Panc1 (cell line): ENCODE measurements at regions not wholly inside any gene's neighbourhood (a gene's known extent, or its start where the extent isn't known, plus 50 kb on each side); places are given as distances from the start of the nearest gene placed in this dataset.

Source experiments
- ATAC-seq: fragments of 200-7000 bp; cut with Tn5 transposase; 2 replicates; pipeline ENCODE4 v1.9.1; 2020; ENCODE audit warnings: mild to moderate bottlenecking, moderate library complexity
- BruUV-seq: library from RNA; stranded (reverse); fragments of 400-500 nt; replicated peaks from 2 replicates; lab custom pipeline; 2021; lab: Mats Ljungman, UMichigan
- CTCF ChIA-PET: fragments of 300-600 bp; sonication (Branson Sonifier 250); formaldehyde crosslinking; loops from one replicate; lab custom pipeline; 2022; ENCODE audit warnings: antibody characterized with exemption; lab: Charles Lee
- POLR2A ChIA-PET: fragments of 300-600 bp; sonication (Branson Sonifier 250); formaldehyde crosslinking; loops from one replicate; lab custom pipeline; 2022; ENCODE audit warnings: antibody characterized with exemption; lab: Charles Lee
- DNase-seq: peaks from one replicate; pipeline ENCODE4 v3.0.0-alpha.2; 2010; ENCODE audit warnings: low read depth, low spot score
- H3K27ac ChIP-seq: 2 replicates; pipeline ENCODE4 v1.5.1; 2011; ENCODE audit warnings: mild to moderate bottlenecking, low read length, inconsistent platforms
- H3K27me3 ChIP-seq: fragments of 200-500 bp; sonication (Bioruptor generic); 2 replicates; pipeline ENCODE4 v1.6.0; 2014; ENCODE audit warnings: low read length, inconsistent platforms; ENCODE audit not compliant: control insufficient read depth, insufficient read depth
- H3K36me3 ChIP-seq: fragments of 200-500 bp; sonication (Bioruptor generic); 2 replicates; pipeline ENCODE4 v1.5.1; 2014; ENCODE audit warnings: inconsistent platforms, mild to moderate bottlenecking, low read length, moderate library complexity; ENCODE audit not compliant: control insufficient read depth, insufficient read depth
- H3K4me1 ChIP-seq: 2 replicates; pipeline ENCODE4 v1.5.1; 2011; ENCODE audit warnings: inconsistent platforms, mild to moderate bottlenecking, low read length, moderate library complexity; ENCODE audit not compliant: control insufficient read depth, insufficient read depth
- H3K4me3 ChIP-seq, 2 experiments: 2 replicates each; pipeline ENCODE4 v1.5.1; 2011 to 2012; ENCODE audit warnings: low read depth in 2 of 2, low read length in 2 of 2, mild to moderate bottlenecking in 2 of 2, inconsistent platforms in 1 of 2, moderate library complexity in 1 of 2
- H3K9me3 ChIP-seq: fragments of 200-500 bp; sonication (Bioruptor generic); 2 replicates; pipeline ENCODE4 v1.5.1; 2014; ENCODE audit warnings: low read depth, mild to moderate bottlenecking, inconsistent platforms, low read length, moderate library complexity; ENCODE audit not compliant: control insufficient read depth, insufficient read depth
- POLR2AphosphoS5 ChIP-seq: IDR thresholded peaks from 2 replicates; pipeline ENCODE4 v1.6.1; 2012; ENCODE audit warnings: mild to moderate bottlenecking, low read depth, low read length, moderate library complexity
- SIN3A ChIP-seq: IDR thresholded peaks from 2 replicates; pipeline ENCODE4 v1.6.1; 2012; ENCODE audit warnings: low read depth, mild to moderate bottlenecking, low read length, moderate library complexity, borderline replicate concordance; ENCODE audit not compliant: insufficient read depth
- TCF7L2 ChIP-seq: IDR thresholded peaks from 2 replicates; pipeline ENCODE4 v1.6.1; 2011; ENCODE audit warnings: mild to moderate bottlenecking, low read depth, low read length, inconsistent platforms
- in situ Hi-C: cut with HindIII; loops from 2 replicates; pipeline ENCODE4 v1.10.0; 2016; ENCODE audit warnings: low sequenced_read_pairs, low pct_unique_long_range_greater_than_20kb
- intact Hi-C: fragments of 100-400 bp; cut with micrococcal nuclease; formaldehyde crosslinking; loops from one replicate; pipeline ENCODE4 v1.10.0; 2022; ENCODE audit not compliant: unreplicated experiment
- TF ChIP-seq, protein P1 (sequence below): fragments of 450-650 bp; IDR thresholded peaks from 2 replicates; pipeline ENCODE4 v1.5.1; 2017; ENCODE audit warnings: mild to moderate bottlenecking
- TF ChIP-seq, protein P2 (sequence below), 2 experiments: IDR thresholded peaks; 2 replicates each; pipeline ENCODE4 v1.6.1; 2011 to 2012; ENCODE audit warnings: low read depth in 2 of 2, control low read depth in 1 of 2, low read length in 1 of 2, mild to moderate bottlenecking in 1 of 2, moderate library complexity in 1 of 2; ENCODE audit not compliant: insufficient read depth in 1 of 2

DNA sequence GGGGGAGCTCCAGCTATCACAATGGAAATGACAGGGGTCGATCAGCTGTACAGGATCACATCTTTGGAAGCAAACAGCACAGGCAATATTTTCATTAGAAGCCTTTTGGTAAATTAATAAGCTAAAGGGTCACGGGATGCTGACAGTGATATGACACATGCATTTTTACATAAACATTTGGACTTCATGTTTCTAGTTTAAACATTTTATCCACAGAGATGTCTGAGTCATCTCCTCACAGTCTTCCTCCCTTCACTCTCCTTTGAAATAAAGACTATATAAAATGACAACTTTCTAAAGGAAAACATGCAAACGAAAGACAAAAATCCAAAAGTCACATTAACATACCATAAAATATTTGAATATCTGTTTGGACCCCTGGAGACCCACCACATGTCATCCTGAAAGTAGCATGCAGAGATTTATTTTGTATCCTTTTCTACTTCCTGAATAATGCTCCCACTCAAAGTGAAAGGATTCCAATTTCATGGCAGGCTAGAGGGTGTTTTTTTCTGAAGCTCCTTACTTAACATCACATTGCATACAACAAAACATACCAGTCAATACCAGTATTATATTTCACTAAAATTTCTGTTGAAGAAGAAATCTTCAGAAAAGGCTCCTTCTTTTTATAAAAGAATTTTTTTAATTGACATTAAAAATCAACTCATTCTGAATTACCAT, 200.1 kb upstream of the PPARGC1A start:
- no peaks in the 10 kb centered on the region for H3K4me1 ChIP-seq

DNA sequence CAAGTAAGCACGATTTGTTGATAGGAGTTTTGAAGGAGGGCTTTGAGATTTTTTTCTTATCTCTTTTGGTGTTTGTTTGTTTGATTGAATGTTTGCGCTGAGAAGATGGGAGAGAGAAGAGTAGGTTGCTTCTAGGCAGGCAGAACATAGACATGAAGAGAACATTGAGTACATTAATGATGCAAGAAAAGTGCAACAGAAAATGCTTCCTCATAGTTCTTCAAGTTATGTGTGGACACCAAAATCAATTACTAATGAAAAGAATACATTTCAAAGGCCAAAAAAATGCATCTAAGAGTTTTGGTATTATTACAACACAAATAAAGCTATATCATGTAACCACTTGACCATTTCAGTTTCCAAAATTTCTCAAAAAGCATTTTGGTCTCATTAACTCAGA, 191.0 kb upstream of the PPARGC1A start:
- no peak for DNase-seq
- POLR2A ChIA-PET, result no interaction called here
- no peaks in the 10 kb centered on the region for H3K4me1 ChIP-seq
- in situ Hi-C loops (no loop called here), intact Hi-C loops (no loop called here)
- TF ChIP-seq, protein P1, sequence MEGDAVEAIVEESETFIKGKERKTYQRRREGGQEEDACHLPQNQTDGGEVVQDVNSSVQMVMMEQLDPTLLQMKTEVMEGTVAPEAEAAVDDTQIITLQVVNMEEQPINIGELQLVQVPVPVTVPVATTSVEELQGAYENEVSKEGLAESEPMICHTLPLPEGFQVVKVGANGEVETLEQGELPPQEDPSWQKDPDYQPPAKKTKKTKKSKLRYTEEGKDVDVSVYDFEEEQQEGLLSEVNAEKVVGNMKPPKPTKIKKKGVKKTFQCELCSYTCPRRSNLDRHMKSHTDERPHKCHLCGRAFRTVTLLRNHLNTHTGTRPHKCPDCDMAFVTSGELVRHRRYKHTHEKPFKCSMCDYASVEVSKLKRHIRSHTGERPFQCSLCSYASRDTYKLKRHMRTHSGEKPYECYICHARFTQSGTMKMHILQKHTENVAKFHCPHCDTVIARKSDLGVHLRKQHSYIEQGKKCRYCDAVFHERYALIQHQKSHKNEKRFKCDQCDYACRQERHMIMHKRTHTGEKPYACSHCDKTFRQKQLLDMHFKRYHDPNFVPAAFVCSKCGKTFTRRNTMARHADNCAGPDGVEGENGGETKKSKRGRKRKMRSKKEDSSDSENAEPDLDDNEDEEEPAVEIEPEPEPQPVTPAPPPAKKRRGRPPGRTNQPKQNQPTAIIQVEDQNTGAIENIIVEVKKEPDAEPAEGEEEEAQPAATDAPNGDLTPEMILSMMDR, result no peak
- TF ChIP-seq, protein P2, sequence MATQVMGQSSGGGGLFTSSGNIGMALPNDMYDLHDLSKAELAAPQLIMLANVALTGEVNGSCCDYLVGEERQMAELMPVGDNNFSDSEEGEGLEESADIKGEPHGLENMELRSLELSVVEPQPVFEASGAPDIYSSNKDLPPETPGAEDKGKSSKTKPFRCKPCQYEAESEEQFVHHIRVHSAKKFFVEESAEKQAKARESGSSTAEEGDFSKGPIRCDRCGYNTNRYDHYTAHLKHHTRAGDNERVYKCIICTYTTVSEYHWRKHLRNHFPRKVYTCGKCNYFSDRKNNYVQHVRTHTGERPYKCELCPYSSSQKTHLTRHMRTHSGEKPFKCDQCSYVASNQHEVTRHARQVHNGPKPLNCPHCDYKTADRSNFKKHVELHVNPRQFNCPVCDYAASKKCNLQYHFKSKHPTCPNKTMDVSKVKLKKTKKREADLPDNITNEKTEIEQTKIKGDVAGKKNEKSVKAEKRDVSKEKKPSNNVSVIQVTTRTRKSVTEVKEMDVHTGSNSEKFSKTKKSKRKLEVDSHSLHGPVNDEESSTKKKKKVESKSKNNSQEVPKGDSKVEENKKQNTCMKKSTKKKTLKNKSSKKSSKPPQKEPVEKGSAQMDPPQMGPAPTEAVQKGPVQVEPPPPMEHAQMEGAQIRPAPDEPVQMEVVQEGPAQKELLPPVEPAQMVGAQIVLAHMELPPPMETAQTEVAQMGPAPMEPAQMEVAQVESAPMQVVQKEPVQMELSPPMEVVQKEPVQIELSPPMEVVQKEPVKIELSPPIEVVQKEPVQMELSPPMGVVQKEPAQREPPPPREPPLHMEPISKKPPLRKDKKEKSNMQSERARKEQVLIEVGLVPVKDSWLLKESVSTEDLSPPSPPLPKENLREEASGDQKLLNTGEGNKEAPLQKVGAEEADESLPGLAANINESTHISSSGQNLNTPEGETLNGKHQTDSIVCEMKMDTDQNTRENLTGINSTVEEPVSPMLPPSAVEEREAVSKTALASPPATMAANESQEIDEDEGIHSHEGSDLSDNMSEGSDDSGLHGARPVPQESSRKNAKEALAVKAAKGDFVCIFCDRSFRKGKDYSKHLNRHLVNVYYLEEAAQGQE (IDR thresholded peaks at IDR 0.05; ENCODE audit: insufficient read depth in 1 of 2, low read depth in 2 of 2, low read length in 1 of 2), result no peak
- TF ChIP-seq POLR2AphosphoS5, result no peak
- no peak for TF ChIP-seq TCF7L2
- no peak for TF ChIP-seq SIN3A
- CTCF ChIA-PET, result no interaction called here
- no peak overlapping the region for H3K4me3 ChIP-seq
- no peaks in the 10 kb centered on the region for H3K27me3 ChIP-seq
- H3K36me3 ChIP-seq, result no peaks in the 10 kb centered on the region
- no peaks in the 10 kb centered on the region for H3K9me3 ChIP-seq
- ATAC-seq, result no peak
- BruUV-seq, result no TSS peak
- H3K27ac ChIP-seq, result no peak overlapping the region

More for the DNA sequence above, 200.1 kb upstream of the PPARGC1A start:
- CTCF ChIA-PET, result interaction anchor here (0.7 kb wide), 1 partner anchor 261 kb away, joined by 3 read pairs; no protein-coding TSS in a partner anchor
- Histone ChIP-seq H3K27me3 (no peaks in the 10 kb centered on the region), H3K4me3 (no peak overlapping the region), H3K27ac (no peak overlapping the region), H3K36me3 (no peaks in the 10 kb centered on the region), H3K9me3 (no peaks in the 10 kb centered on the region)
- no peak for DNase-seq
- no peak for TF ChIP-seq TCF7L2
- no peak for TF ChIP-seq POLR2AphosphoS5
- TF ChIP-seq, protein P2 (IDR thresholded peaks at IDR 0.05; ENCODE audit: insufficient read depth in 1 of 2, low read depth in 2 of 2, low read length in 1 of 2), result no peak
- TF ChIP-seq, protein P1, result no peak
- no peak for TF ChIP-seq SIN3A
- in situ Hi-C loops, result no loop called here
- intact Hi-C loops, result no loop called here
- POLR2A ChIA-PET, result no interaction called here
- no peak for ATAC-seq
- no TSS peak for BruUV-seq
